MCF 10A (cell line): ENCODE measurements at regions not wholly inside any gene's neighbourhood (a gene's known extent, or its start where the extent isn't known, plus 50 kb on each side); places are given as distances from the start of the nearest gene placed in this dataset.

Experiments
- BruUV-seq: library from RNA; stranded (reverse); fragments of 400-500 nt; replicated peaks from 2 replicates; lab custom pipeline; 2021; lab: Mats Ljungman, UMichigan
- CTCF ChIA-PET: fragments of 300-600 bp; sonication (Branson Sonifier 250); formaldehyde crosslinking; extraction: SDS; loops from one replicate; lab custom pipeline; 2021; ENCODE audit warnings: antibody characterized with exemption, inconsistent platforms; lab: Yijun Ruan, JAX
- POLR2A ChIA-PET: fragments of 300-600, 350-650 bp; sonication (Branson Sonifier 250); formaldehyde crosslinking; extraction: SDS; loops from one replicate; lab custom pipeline; 2020; ENCODE audit warnings: antibody characterized with exemption, inconsistent platforms; lab: Yijun Ruan, JAX
- DNase-seq: peaks from one replicate; pipeline ENCODE4 v3.0.0-alpha.2; 2018; ENCODE audit not compliant: unreplicated experiment
- H3K27ac Mint-ChIP-seq: one replicate; pipeline ENCODE4 v1.8.0; 2022; ENCODE audit warnings: mild to moderate bottlenecking, low read depth, mixed read lengths; ENCODE audit not compliant: unreplicated experiment
- H3K27me3 Mint-ChIP-seq: one replicate; pipeline ENCODE4 v1.8.0; 2022; ENCODE audit warnings: mixed read lengths; ENCODE audit not compliant: insufficient read depth, unreplicated experiment
- H3K36me3 Mint-ChIP-seq: one replicate; pipeline ENCODE4 v1.8.0; 2022; ENCODE audit warnings: mild to moderate bottlenecking, moderate library complexity, mixed read lengths; ENCODE audit not compliant: insufficient read depth, unreplicated experiment
- H3K4me1 Mint-ChIP-seq: one replicate; pipeline ENCODE4 v1.8.0; 2022; ENCODE audit warnings: mixed read lengths; ENCODE audit not compliant: insufficient read depth, unreplicated experiment
- H3K4me3 Mint-ChIP-seq: one replicate; pipeline ENCODE4 v1.8.0; 2022; ENCODE audit warnings: mild to moderate bottlenecking, moderate library complexity, mixed read lengths; ENCODE audit not compliant: unreplicated experiment
- H3K9me3 Mint-ChIP-seq: one replicate; pipeline ENCODE4 v1.8.0; 2022; ENCODE audit warnings: mixed read lengths; ENCODE audit not compliant: unreplicated experiment
- intact Hi-C: fragments of 100-400 bp; cut with micrococcal nuclease; formaldehyde crosslinking; loops from 2 replicates; pipeline ENCODE4 v1.14.1; 2022
- TF ChIP-seq, protein P1 (sequence below): fragments of 200-600 bp; IDR thresholded peaks from one replicate; pipeline ENCODE4 v1.8.0; 2022; ENCODE audit warnings: antibody characterized with exemption, mild to moderate bottlenecking; ENCODE audit not compliant: unreplicated experiment

DNA sequence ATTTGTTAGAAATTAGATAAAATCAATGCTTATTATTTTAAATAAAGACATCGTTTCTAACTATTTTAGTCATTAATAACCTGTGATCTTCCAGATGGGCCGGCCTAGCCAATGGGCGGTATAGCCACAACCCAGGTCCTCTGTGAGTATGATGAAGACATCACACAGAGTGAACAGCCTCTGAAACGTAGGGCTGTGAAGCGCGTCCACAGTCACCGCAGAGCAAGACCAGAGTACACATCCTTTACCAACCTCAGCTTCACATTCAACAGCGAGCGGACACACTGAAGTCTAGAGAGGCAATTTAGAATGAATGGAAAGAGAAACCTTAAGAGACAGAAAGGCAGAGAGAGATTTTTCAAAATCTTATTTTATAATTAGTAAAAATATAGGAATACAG, 125.0 kb upstream of the RPS6KA2 start:
- no peak for DNase-seq
- no peak overlapping the region for H3K4me3 Mint-ChIP-seq
- no peaks in the 10 kb centered on the region for H3K36me3 Mint-ChIP-seq
- TF ChIP-seq, protein P1, sequence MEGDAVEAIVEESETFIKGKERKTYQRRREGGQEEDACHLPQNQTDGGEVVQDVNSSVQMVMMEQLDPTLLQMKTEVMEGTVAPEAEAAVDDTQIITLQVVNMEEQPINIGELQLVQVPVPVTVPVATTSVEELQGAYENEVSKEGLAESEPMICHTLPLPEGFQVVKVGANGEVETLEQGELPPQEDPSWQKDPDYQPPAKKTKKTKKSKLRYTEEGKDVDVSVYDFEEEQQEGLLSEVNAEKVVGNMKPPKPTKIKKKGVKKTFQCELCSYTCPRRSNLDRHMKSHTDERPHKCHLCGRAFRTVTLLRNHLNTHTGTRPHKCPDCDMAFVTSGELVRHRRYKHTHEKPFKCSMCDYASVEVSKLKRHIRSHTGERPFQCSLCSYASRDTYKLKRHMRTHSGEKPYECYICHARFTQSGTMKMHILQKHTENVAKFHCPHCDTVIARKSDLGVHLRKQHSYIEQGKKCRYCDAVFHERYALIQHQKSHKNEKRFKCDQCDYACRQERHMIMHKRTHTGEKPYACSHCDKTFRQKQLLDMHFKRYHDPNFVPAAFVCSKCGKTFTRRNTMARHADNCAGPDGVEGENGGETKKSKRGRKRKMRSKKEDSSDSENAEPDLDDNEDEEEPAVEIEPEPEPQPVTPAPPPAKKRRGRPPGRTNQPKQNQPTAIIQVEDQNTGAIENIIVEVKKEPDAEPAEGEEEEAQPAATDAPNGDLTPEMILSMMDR = no peak
- intact Hi-C loops = no loop called here
- BruUV-seq = no TSS peak
- no peaks in the 10 kb centered on the region for H3K9me3 Mint-ChIP-seq
- H3K4me1 Mint-ChIP-seq = peaks cover 5% of the 10 kb centered on the region
- H3K27ac Mint-ChIP-seq = no peak overlapping the region
- ChIA-PET POLR2A (no interaction called here), CTCF (no interaction called here)
- peaks cover 15% of the 10 kb centered on the region for H3K27me3 Mint-ChIP-seq

DNA sequence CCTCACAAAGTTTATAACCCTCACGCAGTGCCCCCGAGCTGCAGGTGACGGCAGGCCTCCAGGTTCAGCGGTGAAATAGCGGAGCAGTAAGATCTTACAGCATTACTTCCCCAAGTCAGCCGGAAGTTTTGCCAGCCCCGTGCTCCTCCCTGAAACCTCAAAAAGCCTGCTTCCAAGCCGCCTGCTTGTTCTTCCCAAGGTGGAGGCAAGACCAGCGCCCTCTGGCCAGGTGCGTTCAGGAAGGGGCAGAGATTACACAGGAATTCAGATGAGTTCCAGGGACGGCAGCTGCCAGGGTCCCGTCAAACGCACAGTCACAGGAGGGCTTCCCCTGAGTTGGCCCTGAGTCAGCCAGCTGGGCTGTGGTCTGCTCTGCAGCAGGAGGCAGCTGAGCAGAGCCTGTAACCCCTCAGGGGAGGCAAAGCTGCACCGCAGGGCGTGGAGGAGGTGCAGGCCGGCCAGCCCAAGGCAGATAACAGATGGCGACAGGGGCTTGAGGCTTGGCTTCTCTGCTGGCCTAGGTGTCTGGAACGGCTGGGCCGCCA, 124.1 kb upstream of the RPS6KA2 start:
- H3K4me3 Mint-ChIP-seq = no peak overlapping the region
- ChIA-PET POLR2A (no interaction called here), CTCF (no interaction called here)
- BruUV-seq = no TSS peak
- H3K4me1 Mint-ChIP-seq = peaks cover 5% of the 10 kb centered on the region
- no peaks in the 10 kb centered on the region for H3K36me3 Mint-ChIP-seq
- H3K27ac Mint-ChIP-seq = no peak overlapping the region
- intact Hi-C loops = no loop called here
- DNase-seq = no peak
- TF ChIP-seq, protein P1 = no peak
- H3K9me3 Mint-ChIP-seq = no peaks in the 10 kb centered on the region
- H3K27me3 Mint-ChIP-seq = peaks cover 10% of the 10 kb centered on the region

DNA sequence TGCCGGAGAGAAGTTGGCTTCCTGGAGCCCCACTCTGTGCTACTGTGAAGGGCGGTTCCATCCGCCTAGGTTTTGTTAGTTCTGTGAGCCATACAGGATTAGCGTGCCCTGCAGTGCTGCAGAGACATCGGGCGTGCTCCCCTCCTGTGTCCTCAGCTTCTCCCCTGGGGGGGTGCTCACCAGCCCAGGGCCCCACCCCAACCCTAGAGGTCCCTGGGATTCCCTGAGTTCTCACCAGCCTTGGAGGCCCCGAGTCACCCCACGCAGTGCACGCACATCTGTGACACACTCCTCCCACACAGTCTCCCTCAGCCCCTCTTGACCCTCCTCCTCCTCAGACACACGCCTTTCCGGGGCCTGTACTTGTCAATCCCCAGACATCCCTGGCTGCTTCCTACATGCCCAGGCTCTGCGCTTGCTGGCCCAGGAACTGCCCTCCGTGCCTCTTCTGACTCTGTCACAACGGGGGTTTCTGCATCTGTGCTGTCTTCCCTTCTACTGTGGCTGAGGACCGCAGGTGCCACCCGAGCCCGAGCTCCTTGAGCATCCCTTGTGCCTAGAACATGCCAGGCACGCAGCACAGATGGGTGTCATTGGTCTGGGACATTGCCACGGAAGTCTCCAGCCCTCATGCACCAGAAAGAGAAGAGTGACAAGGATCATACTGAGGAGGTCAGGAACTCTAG, 123.2 kb upstream of the RPS6KA2 start:
- ChIA-PET CTCF (no interaction called here), POLR2A (no interaction called here)
- Mint-ChIP-seq H3K4me3 (no peak overlapping the region), H3K36me3 (no peaks in the 10 kb centered on the region), H3K27me3 (peaks cover 10% of the 10 kb centered on the region), H3K4me1 (peaks cover 5% of the 10 kb centered on the region), H3K9me3 (no peaks in the 10 kb centered on the region), H3K27ac (no peak overlapping the region)
- intact Hi-C loops = no loop called here
- BruUV-seq = no TSS peak
- DNase-seq = no peak
- TF ChIP-seq, protein P1 = no peak

DNA sequence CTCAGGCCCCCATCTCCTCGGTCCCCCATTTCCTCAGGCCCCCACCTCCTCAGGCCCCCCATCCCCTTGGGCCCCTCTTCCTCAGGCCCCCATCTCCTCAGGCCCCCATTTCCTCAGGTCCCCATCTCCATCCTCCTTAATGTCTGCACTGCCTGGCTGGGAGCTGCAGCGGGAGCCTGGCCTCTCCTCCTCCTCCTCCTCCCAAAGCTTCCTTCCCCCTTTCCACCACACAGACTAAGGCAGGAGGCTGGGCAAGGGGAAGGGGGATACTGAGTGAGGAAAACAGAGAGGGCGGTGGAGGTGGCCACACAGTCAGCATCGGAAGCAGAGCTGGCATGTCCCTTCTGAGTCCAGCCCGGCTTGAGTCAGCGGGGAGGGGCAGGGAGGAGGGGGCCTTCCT, 122.6 kb upstream of the RPS6KA2 start:
- no peak overlapping the region for H3K4me3 Mint-ChIP-seq
- BruUV-seq = no TSS peak
- ChIA-PET POLR2A (no interaction called here), CTCF (no interaction called here)
- no peaks in the 10 kb centered on the region for H3K36me3 Mint-ChIP-seq
- TF ChIP-seq, protein P1 = no peak
- H3K9me3 Mint-ChIP-seq = no peaks in the 10 kb centered on the region
- peaks cover 10% of the 10 kb centered on the region for H3K27me3 Mint-ChIP-seq
- no peak for DNase-seq
- intact Hi-C loops = no loop called here
- H3K27ac Mint-ChIP-seq = no peak overlapping the region
- peaks cover 5% of the 10 kb centered on the region for H3K4me1 Mint-ChIP-seq
